HG03342 (cell line): ENCODE measurements at regions not wholly inside any gene's neighbourhood (a gene's known extent, or its start where the extent isn't known, plus 50 kb on each side); places are given as distances from the start of the nearest gene placed in this dataset.
"Not testable (repeated sequence)": the region's sequence is repeated elsewhere in the genome, so short reads cannot be mapped to it uniquely, and the experiment has no call there.

Experiments used
- ATAC-seq: cut with Tn5 transposase; IDR thresholded peaks from one replicate; pipeline ENCODE4 v1.9.1; 2021; ENCODE audit warnings: mild to moderate bottlenecking, moderate library complexity; ENCODE audit not compliant: unreplicated experiment

DNA sequence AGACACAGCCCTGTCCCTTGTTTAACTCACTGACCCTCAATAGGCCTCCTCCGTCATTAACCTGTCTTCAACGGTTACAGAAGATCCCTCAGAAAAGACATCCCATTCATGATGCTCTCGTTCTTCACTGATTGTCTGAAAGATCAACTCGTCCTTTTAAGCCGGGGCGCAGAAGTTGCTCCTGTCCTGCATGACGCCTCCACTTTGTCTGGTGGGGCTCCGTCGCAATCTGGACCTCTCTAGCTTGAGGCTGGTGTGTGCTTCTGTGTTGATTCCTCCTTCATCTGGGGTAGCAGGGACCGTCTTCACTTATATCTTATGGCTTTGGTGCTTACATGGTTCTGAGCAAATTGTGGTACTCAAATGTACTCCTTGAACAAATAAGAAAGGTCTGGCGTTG is 766.0 kb upstream of the PCDH9 start:
- ATAC-seq: no peak

DNA sequence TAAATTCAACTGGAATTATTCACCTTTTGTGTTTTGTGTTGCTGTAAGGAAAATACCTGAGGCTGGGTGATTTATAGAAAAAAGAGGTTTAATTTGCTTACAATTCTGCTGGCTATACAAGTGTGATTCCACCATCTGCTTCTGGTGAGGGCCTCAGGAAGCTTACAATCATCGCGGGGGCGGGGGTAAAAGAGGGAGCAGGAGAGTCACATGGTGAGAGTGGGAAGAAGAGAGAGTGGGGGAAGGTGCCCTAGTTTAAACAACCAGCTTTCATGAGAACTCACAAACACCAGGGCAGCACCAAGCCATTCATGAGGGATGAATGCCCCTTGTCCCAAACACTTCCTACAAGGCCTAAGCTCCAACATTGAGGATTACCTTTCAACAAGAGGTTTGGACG is 760.7 kb upstream of the PCDH9 start:
- ATAC-seq: no peak

DNA sequence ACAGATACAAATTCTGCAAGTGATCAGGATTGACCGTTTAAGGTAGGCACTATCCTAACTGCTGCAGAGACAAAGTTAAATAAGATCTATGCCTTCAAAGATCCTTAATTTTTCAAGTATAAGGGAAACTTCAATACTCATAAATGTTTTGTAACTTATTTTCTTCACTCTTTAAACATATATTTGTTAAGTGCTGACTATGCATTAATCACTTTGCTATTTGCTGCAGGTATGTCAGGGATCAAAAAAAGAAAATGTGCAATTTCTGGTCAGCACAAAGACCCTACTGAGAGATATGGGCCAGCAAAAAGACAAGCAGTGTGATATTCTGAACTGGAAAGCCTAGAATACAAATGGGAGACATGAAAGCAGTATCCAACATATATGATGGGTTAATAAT is 756.1 kb upstream of the PCDH9 start:
- no peak for ATAC-seq

DNA sequence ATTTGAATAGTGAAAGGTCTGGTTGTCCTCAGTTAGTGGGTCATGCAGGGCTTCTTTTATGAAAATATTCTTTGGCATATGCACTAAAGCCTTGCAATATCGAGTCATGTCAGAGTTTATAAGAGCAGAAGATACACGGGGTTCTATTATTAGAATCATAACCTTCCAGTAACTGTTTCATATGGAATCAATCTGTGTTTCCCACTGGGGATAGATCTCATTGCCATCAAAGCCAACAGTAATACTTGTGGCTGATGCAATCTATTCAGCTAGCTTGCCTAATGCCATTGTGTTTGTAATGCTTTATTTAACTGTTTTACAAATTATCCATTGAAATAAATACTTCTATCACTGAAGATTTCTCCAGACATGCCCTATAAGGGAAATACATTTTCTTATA is 746.9 kb upstream of the PCDH9 start:
- ATAC-seq: no peak

DNA sequence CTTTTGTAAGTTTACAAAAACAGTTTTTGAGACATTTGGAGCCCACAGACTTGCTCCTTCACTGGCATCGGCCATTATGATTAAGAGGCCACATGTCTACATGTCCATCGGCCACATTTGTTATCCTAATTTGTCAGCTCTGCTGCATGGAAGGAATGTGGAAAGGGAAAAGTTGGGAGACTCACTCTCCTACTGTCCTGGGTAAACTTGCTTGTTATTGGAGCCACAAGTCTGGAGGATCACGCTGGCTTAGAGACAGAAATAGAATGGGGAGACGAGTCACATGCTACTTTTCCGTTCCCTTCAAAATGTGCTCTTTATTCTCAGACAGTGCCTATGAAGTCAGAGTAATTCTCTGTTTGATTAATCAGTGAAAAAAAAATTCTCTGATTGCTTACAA is 741.2 kb upstream of the PCDH9 start:
- no peak for ATAC-seq

DNA sequence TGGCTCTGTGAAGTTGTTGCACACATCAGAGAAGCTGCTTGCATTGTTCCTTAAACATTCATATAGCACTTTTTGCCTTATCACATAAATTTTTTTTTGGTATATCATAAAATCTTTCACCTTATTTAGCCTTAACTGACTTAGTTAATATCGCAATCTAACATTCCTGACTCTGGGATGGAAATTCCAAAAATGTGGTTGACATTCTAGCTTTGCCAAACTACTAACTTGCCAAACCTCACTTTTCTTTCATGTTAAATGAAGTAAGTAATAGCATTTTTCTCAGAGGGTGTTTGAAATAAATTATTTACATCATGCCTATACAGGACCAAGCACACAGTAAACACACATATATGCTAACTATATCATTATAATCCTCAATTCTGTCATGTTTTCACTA is 736.9 kb upstream of the PCDH9 start:
- no peak for ATAC-seq

DNA sequence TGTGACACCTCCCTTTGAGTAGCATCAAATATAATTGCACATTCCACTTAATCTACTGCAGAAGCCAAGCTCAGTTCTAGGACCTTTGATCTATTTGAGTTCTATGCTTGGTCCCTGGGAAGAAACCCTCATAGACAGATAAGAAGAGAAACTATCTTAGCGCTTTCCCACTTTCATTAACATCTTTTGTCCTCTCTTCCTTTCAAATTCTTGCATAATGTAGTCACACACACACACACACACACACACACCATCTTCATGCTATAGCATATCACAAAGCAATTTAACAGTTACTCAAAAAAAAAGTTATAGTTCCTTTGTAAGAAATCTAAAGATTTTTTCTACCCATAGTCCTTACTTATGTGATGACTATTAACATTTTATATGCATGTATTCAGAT is 735.9 kb upstream of the PCDH9 start:
- no peak for ATAC-seq

DNA sequence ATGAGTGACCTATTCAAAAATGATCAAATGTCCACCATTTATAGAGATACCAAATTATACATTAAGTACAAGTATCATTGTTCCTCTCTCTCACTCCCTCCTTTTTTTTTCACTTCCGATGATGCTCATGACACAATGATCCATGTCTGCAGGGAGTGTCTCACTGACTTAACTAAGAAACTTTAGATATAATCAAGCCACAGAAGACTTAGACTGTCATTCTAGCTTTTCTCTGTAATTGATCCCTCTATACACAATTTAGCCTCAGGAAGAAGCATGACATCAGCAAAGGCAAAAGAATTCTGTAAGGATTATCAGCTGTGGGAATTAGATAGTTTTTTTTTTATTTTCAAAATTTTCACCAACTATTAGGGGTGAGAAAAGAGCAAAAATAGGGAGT is 734.9 kb upstream of the PCDH9 start:
- no peak for ATAC-seq

DNA sequence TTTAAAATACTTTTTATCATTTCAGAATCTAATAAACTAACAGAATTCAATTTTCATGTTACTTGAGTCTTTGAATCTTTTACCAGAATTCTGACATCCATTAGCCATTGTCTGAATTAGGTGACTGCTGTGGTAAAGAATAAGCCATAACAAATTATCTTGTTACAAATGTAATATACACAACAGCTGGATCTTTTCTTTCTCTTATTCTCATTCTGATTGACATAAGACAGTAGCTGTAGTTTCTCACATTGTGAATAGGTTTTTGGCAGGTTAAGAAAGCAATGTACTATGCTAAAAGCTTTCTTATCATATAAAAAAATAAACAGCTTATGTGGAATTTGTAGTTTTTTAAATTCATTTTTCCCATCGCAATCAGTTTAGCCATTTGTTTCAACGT is 734.0 kb upstream of the PCDH9 start:
- ATAC-seq: no peak

DNA sequence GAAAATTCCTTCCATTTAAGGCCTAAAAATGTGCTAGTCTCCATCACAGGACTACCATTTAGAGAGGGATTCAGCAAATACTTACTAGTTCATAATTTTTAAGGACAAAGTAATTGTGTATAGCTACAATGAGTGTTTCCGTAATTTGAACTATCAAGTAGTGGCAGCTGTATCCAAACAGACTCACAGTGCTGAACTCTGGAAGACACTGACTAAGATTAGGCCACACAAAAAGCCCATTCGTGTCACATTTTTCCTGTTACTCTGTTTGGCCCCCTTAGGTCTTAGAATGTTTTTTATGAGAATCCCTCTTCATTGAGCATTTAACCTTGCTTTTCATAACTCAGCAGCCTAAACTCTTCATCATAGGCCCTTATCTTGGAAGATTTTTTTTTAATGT is 731.2 kb upstream of the PCDH9 start:
- ATAC-seq: no peak

DNA sequence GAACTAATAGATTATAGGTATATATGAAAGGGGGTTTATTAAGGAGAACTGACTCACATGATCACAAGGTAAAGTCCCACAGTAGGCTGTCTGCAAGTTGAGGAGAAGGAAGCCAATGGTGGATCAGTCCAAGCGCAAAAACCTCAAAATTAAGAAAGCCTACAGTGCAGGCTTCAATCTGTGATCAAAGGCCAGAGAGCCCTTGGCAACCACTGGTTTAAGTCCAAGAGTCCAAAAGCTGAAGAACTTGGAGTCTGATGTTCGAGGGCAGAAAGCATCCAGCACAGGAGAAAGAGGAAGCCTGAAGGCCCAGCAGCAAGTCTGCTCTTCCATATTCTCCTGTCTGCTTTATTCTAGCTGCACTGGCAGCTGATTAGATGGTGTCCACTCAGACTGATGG is 721.3 kb upstream of the PCDH9 start:
- no peak for ATAC-seq

DNA sequence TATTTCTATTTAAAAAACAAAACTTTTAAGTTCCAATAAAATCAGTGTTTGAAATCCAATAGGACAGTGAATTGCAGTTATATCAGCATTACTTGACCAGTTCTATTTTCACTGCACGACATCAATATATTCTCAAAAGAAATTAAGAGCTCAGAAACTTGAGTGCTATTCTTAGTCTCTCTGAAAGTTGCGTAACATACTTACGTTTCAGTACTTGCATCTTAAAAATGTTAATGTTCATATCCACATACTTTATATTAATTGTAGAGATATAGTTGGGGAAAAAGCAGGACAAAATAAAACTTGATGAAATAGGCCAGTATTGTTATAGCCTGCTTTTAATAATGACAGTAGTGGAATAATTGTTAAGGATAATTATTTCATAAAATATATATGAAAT is 720.5 kb upstream of the PCDH9 start:
- ATAC-seq: no peak

DNA sequence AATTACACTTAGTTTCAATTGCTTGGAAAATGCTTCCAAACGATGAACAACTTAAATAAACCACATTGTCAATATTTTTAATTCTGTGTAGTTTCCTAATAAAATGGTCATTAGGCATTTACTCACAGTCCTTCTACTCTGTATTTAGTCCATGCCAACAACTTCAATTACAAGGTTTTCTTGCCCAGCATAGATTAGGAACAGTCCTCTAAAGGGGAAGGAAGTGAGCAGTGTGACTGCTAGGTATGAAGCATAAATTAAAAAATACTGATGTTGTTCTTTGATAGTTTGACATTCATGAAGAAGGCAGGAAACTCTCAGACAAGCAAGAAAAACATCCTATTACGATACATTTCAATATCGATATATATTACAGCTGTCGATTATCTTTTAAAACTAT is 716.0 kb upstream of the PCDH9 start:
- ATAC-seq: no peak

DNA sequence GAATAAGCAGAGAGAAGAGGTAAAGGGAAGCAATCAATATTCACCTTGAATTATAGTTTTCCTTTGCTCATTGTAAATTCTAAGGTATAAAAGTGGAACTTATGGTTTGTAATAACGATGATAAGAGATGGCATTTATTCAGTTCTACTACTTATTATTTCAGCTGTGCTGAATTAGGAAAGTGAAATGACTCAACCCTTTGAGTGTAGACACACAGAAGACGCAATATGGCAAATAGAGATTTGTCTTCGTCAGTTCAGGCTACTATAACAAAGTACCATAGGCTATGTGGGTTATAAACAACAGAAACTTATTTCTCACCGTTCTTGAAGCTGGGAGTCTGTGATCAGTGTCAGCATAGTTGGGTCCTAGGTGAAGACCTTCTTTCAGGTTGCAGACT is 713.0 kb upstream of the PCDH9 start:
- ATAC-seq: no peak

DNA sequence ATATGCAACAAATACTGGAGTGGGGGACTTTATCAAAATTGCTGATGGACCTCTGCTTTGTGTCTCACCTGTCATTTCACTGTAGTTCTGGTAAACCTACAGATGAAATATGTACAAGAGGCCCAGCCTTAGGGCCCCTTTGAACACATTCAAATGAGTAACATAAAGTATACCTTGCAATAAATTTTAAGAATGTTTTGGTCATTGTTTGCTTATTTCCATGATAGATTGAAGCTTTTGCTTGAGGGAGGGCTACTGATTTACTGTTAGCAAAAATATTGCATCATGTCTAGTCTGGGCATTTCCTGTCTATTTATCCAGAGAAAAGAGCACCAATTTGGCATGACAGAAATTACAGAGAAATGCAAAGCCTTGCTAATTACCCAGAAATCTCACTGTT is 705.5 kb upstream of the PCDH9 start:
- ATAC-seq: no peak

DNA sequence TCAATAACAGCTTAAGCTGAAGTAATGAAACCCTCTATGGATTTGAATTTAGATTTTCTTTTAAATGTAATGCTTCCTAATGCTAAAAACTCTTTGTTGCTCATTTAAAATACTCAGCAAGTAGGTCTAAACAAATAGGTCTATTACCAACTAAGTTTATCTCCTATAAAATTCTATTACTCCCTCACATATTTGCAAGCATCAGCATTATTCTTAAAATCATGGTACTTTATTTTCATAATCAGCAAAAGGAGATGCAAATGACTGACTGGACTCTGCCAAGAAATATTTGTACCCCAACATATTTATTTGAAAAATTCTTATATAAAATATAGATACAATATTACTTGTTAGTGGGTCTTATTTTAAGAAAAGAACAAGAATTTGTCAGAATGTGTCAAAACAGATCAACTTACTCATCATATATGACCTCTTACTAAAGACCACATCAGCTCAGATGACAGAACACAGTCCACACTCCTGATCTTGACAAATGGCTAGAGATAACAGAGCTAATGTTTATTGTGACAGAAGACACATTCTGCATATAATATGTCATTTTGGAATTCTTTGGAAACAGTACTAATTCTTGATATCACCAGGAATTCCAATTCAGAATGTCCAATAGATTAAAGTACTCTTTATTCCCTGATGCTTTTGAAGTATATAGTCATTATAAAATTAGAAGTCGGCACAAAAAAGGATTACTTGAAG is 704.6 kb upstream of the PCDH9 start:
- no peak for ATAC-seq

DNA sequence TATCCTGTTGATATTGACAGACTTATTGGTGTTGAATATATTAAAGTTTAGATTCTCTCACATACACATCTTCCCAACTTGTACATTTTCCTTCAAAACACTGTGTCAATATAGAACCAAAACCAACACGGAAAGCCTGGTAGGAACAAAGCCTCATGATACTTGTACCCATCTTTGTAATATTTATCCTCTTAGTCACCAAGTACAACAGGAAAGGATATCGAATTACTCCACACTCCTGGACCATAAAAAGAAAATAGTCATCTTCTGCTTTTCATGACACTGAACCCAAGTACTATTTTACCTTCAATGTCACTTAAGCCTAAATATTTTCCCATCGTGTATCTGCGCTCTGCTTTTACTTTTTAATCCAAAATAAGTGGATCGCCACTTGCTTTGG is 702.9 kb upstream of the PCDH9 start:
- no peak for ATAC-seq

DNA sequence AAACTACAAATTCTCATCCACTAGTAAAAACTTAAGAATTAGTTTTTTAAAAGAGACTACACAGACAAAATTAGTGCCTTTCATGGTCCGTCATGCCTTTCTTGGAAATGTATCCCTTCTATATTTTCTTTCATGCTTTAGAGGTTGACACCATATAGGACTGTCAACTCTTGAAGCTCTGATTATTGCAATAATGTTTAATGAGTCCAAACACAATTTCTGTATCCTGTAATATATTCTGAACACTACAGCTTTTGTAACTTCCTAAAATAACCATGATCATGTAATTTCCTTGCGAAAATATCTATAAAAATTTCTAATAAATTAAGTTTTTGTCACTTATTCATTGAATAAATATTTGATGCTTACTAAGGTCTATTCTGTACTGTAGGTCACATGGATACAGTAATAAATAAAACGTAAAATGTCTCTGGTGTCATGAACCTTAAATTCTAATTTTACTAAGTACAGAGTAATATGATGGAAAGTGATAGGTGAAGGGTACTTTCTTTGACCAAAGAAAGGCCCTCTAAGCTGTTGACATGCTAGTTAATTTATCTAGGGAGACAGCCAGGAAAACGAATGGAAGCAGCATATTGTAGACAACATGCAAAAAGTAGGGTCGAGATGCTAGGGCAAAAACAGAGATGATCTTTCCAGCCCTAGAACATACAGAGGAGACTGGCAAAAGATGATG is 687.3 kb upstream of the PCDH9 start:
- ATAC-seq: no peak

DNA sequence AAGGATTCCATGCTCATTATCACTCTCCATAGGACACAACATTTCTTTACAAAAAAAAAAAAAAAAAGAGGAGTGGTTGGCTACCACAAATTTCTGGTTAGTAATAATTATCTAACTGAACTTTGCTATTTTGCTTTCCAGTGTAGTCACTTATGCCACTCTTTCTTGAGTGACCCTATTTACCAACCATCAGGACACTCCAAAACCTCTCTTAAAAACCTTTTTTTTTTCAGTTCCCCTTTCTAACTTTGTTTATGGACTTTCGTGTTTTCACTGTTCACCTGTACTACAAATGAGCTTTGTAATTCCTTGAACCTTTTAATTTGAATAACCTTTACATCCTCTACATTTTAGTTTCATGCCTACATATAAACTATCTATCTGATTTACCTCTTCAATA is 686.5 kb upstream of the PCDH9 start:
- no peak for ATAC-seq

DNA sequence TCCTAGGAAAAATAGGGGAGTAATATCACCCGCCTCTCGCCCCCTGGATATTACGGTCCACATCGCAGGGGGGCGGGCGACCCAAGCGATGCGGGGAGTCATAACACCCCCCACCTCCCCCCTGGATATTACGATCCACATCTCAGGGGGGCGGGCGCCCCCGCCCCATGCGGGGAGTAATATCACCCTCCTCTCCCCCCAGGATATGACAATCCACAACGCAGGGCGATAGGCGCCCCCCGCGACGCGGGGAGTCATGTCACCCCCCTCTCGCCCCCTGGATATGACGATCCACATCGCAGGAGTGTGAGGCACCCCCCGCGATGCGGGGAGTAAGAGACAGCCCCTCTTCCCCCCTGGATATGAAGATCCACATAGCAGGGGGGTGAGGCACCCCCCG is 684.4 kb upstream of the PCDH9 start:
- ATAC-seq: no peak

DNA sequence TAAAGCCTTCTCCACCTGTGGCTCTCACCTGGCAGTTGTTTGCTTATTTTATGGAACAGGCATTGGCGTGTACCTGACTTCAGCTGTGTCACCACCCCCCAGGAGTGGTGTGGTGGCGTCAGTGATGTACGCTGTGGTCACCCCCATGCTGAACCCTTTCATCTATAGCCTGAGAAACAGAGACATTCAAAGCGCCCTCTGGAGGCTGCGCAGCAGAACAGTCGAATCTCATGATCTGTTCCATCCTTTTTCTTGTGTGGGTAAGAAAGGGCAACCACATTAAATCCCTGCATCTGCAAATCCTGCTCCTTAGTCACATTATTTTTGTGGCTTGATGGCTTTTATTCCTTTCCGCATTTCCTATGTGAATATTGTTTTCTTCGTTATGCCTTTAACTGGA is 672.8 kb upstream of the PCDH9 start:
- not testable (repeated sequence) for ATAC-seq

DNA sequence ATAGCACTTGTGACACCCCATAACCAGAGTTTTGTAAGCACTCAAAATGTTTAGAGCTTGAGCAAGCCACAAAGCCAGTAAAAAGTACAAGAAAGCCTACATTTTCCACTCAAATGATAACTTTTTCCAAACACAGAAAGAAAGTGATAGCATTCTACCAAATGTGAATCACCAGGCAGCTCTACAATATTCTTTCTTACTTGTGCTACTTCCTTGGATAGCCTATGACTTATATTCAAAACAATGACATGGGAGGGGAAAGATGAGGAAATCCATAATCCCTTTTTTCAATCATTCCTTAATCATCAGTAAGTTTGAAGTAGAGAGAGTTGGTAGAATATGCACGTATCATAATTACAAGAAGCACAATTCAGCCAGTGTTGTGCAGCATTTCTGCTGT is 650.8 kb upstream of the PCDH9 start:
- ATAC-seq: no peak

DNA sequence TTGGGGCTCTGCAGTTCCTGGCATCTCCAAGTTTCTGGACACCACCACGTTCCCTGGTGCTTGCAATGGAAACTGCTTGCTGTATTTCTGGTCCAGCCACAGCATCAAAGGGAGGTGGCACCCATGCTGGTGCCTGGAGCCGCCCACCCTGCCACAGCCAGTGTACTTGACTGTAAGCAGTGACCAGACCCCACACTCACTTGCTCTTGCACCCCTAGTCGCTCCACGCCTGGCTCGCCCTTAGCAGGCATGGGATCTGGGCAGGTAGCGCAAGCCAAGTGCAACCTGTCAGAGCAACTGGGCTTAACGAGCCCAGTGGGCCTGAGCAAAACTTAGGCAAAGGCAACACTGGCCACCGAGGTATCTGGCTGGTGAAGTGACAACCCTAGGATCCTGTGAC is 648.2 kb upstream of the PCDH9 start:
- ATAC-seq: no peak
